ENCODE measurements at regions not wholly inside any gene's neighbourhood (a gene's known extent, or its start where the extent isn't known, plus 50 kb on each side); places are given as distances from the start of the nearest gene placed in this dataset.

- DNase-seq = no peak
Observed at GRCh38 chr2:19131871-19132270, 226.6 kb downstream of the OSR1 start.

GRCh38 chr2:19128148-19128547 lies 230.3 kb downstream of the OSR1 start:
- DNase-seq = no peak

GRCh38 chr2:19127616-19128015 lies 230.8 kb downstream of the OSR1 start:
- no peak for DNase-seq

GRCh38 chr2:19125901-19126680 lies 232.3 kb downstream of the OSR1 start:
- DNase-seq = no peak

- no peak for DNase-seq
Observed at GRCh38 chr2:19124135-19124534, 234.3 kb downstream of the OSR1 start.

GRCh38 chr2:19123556-19123955 lies 234.9 kb downstream of the OSR1 start:
- DNase-seq = no peak

GRCh38 chr2:19122220-19122619 lies 236.2 kb downstream of the OSR1 start:
- DNase-seq = no peak

GRCh38 chr2:19120941-19121750 lies 237.3 kb downstream of the OSR1 start:
- no peak for DNase-seq

GRCh38 chr2:19120181-19120580 lies 238.2 kb downstream of the OSR1 start:
- no peak for DNase-seq

- no peak for DNase-seq
Observed at GRCh38 chr2:19119326-19120001, 239.0 kb downstream of the OSR1 start.

GRCh38 chr2:19116918-19117317 lies 241.5 kb downstream of the OSR1 start:
- DNase-seq = no peak

GRCh38 chr2:19114754-19115231 lies 243.6 kb downstream of the OSR1 start:
- no peak for DNase-seq

- DNase-seq = no peak
Observed at GRCh38 chr2:19114126-19114525, 244.3 kb downstream of the OSR1 start.

- DNase-seq = no peak
Observed at GRCh38 chr2:19111354-19111753, 247.1 kb downstream of the OSR1 start.

GRCh38 chr2:19109518-19109917 lies 248.9 kb downstream of the OSR1 start:
- no peak for DNase-seq

GRCh38 chr2:19106376-19106775 lies 252.0 kb downstream of the OSR1 start:
- DNase-seq = no peak

GRCh38 chr2:19104503-19104902 lies 253.9 kb downstream of the OSR1 start:
- no peak for DNase-seq

- no peak for DNase-seq
Observed at GRCh38 chr2:19102696-19103423, 255.6 kb downstream of the OSR1 start.

- no peak for DNase-seq
Observed at GRCh38 chr2:19101968-19102367, 256.5 kb downstream of the OSR1 start.

GRCh38 chr2:19100570-19100969 lies 257.9 kb downstream of the OSR1 start:
- no peak for DNase-seq

GRCh38 chr2:19099181-19099580 lies 259.2 kb downstream of the OSR1 start:
- no peak for DNase-seq

- DNase-seq = no peak
Observed at GRCh38 chr2:19098467-19099160, 259.8 kb downstream of the OSR1 start.

Data from NCI-H1436 (cell line).